GM21360 (cell line): ENCODE measurements at regions not wholly inside any gene's neighbourhood (a gene's known extent, or its start where the extent isn't known, plus 50 kb on each side); places are given as distances from the start of the nearest gene placed in this dataset.
"Not testable (repeated sequence)": the region's sequence is repeated elsewhere in the genome, so short reads cannot be mapped to it uniquely, and the experiment has no call there.

ENCODE experiments used
- ATAC-seq: cut with Tn5 transposase; IDR thresholded peaks from one replicate; pipeline ENCODE4 v1.9.1; 2021; ENCODE audit warnings: mild to moderate bottlenecking, moderate library complexity; ENCODE audit not compliant: unreplicated experiment

DNA sequence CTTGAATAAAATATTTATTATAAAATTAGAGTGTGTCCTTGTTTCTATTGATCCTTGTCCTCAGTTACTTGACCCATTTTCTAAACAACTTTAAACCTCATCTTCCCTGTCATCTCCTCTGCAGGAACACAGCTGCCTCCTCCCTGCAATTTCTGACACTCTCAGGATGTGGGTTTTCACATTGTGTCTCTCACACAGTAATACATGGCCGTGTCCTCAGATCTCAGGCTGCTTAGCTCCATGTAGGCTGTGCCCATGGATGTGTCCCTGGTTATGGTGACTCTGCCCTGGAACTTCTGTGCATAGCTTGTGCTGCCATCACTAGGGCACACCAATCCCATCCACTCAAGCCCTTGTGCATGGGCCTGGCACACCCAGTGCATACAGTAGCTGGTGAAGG is 577.1 kb downstream of the GOLGA6L6 start:
- not testable (repeated sequence) for ATAC-seq

GRCh38 chr15:19956124-19956796 is 585.3 kb downstream of the GOLGA6L6 start:
- ATAC-seq = no peak

DNA sequence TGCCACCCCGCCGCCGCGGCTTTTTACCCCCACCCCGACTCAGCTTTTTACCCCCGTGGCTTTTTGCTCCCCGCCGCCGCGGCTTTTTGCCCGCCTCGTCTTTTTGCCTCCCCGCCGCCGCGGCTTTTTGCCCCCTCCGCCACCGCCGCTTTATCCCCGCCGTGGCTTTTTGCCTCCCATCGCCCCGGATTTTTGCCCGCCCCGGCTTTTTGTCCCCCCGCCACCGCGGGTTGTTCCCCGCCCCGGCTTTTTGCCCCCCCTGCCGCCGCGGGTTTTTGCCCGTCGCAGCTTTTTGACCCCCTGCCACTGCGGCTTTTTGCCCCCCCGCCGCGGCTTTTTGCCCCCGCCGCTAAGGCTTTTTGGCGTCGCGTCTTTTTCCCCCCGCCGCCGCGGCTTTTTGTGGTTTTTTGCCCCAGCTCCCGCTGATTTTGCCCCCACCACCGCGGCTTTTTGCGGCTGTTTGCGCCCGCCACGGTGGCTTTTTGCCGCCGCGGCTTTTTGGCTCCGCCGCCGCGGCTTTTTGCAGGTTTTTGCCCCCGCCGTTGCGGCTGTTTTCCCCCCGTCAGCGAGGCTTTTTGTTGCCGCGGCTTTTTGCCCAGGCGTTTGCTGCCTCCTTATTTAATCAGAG is 597.2 kb downstream of the GOLGA6L6 start:
- no peak for ATAC-seq

- ATAC-seq = no peak
These were observed 598.1 kb downstream of the GOLGA6L6 start for GRCh38 chr15:19943515-19943914.

DNA sequence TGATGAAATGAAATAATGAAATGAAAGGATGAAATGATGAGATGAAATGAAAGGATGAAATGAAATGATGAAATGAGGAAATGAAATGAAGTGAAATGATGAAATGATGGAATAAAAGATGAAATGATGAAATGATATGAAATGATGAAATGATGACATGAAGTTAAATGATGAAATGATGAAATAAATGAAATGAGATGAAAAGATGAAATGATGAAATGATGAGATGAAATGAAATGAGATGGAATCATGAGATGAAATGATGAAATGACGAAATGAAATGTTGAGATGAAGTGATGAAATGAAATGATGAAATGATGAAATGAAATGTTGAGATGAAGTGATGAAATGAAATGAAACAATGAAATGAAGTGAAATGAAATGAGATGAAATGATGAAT is 638.3 kb downstream of the GOLGA6L6 start:
- ATAC-seq = not testable (repeated sequence)

DNA sequence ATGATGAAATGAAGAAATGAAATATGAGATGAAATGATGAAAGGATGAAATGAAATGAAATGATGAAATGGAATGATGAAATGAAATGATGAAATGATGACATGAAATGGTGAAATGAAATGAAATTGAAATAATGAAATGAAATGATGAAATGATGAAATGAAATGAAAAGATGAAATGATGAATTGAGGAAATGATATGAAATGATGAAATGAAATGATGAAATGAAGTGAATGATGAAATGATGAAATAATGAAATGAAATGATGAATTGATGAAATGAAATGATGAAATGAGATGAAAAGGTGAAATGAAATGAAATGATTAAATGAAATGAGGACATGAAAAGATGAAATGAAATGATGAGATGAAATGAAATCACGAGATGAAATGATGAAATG is 639.2 kb downstream of the GOLGA6L6 start:
- not testable (repeated sequence) for ATAC-seq

DNA sequence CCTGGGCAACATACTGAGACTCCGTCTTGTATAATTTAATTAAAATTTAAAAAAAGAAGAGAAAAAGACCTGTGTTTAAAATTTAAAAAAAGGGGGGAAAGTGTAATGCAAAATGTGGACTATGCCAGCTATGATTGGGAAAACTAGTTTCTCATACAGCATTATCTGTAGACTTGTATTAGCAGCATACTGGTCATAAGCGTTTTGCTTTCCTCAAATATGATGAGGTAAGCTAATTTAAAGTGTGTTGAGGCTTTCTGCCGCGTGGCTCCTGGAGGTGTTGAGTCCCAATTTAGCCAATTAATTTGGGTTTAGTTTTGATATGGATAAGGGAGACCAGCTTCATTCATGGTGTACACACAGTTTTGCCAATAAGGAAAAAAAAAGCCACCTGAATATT is 640.2 kb downstream of the GOLGA6L6 start:
- ATAC-seq = not testable (repeated sequence)

DNA sequence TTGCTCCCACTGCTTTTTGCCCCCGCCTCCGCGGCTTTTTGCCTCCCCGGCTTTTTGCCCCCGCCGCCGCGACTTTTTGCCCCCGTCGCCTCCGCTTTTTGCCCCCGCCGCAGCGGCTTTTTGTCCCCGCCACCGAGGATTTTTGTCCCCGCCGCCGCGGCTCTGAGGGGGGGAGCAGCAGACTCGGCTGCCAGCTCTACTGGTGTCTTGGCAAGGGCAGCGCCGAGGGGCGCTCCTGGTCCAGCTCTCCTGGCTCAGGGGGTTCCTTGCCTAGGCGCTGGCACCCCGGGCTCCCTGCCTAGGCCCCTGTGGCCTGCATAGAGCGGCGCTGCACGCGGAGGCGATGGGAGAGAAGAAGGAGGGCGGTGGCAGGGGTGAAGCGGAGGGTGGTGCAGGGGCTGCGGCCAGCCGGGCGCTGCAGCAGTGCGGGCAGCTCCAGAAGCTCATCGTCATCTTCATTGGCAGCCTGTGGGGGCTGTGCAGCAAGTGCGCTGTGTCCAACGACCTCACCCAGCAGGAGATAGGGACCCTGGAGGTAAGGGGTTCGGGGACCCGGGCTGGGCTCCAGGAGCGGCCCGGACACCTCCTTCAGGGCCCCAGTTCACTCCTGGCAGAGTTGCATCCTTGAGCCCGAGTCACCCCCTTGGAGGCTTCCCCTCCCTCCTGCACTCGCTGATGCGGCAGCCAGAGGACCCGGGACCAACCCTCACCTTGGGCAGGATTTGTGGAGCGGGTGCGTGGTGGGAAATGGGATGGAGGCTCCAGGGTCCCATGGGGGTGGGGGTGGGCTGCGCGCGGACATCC is 642.4 kb downstream of the GOLGA6L6 start:
- ATAC-seq = no peak

DNA sequence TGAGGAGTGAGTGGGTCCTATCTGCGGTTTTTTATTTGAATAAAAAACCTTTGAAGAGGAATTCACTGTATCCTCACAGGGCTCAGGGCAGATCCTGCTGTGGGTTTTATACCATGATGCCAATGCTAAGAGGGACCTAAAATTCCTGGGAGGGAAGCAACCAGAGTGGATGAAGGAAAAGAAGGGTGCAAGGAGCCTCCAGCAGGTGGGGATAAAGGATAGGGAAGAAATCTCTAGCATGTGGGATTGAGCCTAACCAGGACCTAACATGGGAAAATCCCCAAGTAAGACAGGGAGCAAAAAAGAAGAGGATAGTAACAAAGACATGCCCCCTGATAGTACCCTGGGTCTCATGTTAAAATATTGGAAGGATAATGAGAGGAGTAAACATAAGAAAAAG is 652.8 kb downstream of the GOLGA6L6 start:
- not testable (repeated sequence) for ATAC-seq

DNA sequence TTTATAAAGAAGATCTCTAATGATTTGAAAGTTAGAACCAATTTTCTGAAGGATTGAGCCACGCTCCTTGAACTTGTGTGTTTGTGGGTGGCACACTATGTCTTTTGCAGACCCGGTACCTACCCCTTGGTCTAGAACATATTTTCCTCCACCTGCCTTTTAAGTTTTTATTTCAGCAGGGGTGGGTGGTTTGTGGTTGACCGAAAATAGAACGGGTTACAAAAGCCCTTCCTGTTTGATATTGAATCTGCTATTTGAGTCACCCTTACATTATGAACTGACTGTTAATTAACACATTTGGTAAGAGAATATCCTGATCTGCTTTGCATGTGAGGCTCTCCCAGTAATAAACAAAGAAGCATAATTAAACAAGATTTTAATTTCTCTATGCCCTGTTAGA is 697.5 kb downstream of the GOLGA6L6 start:
- not testable (repeated sequence) for ATAC-seq
